LHCN-M2 (cell line): ENCODE measurements at regions not wholly inside any gene's neighbourhood (a gene's known extent, or its start where the extent isn't known, plus 50 kb on each side); places are given as distances from the start of the nearest gene placed in this dataset.
A peak's percentile ranks its signal among the peaks of the same experiment; 100 is the strongest.

ENCODE experiments used
- DNase-seq: peaks from one replicate; pipeline ENCODE4 v3.0.0-alpha.2; 2012; ENCODE audit warnings: low read depth

GRCh38 chr1:79353224-79353623 lies 346.7 kb upstream of the ADGRL4 start:
- peak; percentile 74 for DNase-seq

- no peak for DNase-seq
Observed at GRCh38 chr1:79326875-79327274, 320.3 kb upstream of the ADGRL4 start.

GRCh38 chr1:79325705-79326104 lies 319.2 kb upstream of the ADGRL4 start:
- no peak for DNase-seq

- no peak for DNase-seq
Observed at GRCh38 chr1:79325126-79325525, 318.6 kb upstream of the ADGRL4 start.

DNA sequence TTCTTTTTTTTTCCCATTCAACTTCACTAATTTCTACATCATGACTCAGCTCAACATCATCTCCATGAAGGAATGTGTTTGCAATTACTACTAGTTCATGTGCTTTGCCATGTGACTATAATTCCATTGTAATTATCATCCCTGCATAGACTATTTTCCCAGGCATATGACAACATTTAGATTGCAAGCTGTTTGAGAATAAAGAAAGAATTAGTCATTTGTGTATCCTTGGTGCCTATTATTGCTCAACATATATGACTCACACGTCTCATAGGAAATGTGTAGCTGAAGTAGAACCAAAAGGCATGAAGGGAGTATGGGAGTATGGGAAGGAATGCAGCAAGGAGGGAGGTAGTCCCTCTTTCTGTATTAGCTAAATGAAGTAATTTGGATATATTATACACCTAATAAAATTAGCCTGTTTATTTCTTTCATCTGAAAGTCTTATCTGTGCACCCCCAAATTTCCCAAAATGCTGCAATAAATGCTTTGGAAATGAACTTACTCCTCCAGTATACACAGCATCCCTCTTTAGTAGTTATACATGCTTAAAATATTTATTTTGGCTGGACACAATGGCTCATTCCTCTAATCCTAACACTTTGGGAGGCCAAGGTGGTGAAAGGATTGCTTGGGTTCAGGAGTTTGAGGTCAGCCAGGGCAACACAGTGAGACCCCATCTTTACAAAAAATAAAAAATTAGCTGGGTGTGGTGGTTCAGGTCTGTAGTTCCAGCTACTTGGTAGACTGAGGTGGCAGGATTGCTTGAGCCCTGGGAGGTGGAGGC lies 316.9 kb upstream of the ADGRL4 start:
- peak; percentile 97 for DNase-seq

DNA sequence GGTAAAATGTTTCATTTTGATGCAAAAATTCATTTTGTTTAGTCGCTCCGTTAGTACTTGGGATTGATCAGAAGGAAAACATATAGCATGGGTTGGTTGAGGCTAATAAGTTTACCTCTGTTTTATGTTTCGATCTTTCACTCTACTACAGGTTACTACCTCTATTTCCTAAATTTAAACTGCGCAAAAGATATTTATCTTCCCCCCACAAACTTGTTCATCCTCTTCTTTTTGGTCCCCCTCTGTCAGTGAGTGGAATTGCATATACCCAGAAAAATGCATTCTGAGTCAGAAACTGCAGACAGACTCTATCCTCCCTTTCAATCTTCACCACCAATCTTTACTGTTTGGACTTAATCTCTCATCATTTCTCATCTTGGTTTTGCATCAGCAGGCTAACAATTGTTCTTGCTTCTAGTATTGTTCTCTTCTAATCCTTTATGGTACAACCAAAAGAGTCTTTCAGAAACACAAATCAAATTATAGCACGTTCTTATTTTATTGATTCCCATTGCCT lies 316.0 kb upstream of the ADGRL4 start:
- peak; percentile 31 for DNase-seq

- DNase-seq = no peak
Observed at GRCh38 chr1:79312438-79312837, 305.9 kb upstream of the ADGRL4 start.

GRCh38 chr1:79310609-79311008 lies 304.1 kb upstream of the ADGRL4 start:
- peak; percentile 12 for DNase-seq

DNA sequence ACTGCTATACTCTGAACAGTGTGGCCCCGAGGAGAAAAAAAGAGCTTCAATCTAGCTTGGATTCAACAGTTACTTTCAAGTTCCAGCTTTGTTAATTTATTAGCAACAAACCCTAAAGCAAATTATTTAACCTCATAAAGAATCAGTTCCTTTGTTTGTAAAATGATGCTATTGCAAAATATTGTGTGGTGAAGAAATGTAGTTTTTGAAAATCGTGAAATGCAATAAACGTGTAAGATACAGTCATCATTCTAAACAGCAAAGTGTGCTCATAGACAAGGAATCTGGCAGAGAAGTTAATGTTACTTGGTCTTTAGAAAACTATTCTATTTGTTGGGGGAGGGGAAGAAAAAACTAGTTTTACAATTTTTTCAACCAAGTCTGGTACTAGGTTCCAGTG lies 297.6 kb upstream of the ADGRL4 start:
- DNase-seq = peak; percentile 5

DNA sequence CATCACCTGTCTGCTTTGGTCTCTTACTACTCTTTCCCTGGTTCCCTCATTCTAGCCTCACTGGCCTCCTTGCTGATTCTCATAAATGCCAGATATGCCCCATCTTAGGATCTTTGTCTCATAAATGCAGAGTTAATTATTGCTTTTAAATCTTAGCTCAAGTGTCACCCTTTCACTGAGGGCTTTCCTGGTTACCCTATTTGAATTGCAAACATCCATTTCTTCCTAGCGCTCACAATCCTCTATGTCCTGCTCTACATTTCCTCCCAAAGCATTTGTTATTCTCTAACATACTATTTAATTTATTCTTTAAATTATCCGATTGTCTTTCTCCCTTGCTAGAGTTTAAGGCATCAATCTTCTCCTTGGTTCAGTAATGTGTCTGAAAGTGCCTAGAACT lies 296.5 kb upstream of the ADGRL4 start:
- DNase-seq = no peak

DNA sequence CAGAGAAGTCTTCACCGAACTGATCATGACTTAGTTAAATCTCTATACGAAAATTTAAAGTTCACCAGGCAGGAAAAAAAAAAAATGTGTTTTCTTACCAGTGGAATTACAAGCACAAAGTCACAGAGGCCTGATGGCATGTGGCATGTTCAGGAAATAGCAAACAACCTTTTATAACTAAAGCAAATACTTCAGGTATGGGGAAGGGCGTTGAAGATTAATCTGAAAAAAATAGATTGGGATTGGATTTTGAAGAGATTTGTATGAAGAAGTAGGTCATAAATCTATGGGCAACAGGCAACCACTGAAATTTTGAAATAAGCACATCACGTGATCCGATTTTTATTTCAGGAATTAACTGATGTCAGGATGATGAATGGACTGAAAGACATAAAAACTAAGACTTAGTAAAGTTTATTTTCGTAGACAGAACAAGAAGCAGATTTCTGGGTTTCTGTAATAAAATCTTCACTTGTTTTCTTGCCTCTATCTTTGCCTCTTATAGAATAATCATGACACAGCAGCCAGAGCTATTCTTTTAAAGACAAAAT lies 295.9 kb upstream of the ADGRL4 start:
- DNase-seq = no peak

DNA sequence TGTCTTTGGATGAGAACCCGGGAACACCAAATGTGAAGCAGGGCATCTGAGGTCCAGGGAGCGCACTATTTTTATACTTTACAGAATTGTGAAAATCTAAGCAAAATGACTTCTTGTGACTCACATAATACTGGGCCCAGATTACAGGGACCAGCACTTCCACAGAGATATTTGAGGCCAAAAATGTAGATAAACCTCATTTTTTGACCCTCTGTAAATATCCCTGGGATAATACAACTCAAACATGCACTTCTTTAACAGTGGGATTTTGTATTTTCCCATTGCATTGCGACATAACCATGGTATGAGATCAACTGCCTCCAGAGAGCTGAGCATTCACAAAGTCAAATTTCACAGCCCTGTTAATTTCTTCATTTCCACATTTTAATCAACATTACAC lies 289.4 kb upstream of the ADGRL4 start:
- DNase-seq = peak; percentile 27

GRCh38 chr1:79293611-79294010 lies 287.1 kb upstream of the ADGRL4 start:
- peak; percentile 82 for DNase-seq

- no peak for DNase-seq
Observed at GRCh38 chr1:79290927-79291474, 284.5 kb upstream of the ADGRL4 start.

DNA sequence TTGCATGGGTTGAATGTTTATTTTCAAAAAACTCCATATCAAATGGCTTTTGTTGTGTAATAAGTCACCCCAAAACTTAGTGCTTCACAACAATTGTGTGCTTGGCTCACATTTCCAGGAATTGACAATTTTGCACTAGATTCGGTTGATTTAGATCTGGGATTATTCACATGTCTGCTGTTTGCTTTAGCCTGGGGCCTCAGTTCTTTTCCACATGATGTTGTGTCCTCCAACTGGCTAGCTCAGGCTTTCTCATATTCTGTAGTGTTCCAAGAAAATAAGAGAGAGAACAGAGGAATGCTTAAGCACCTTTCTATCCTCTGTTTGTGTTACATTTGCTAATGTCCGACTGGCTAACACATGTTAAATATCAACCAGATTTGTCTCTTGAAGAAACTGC lies 281.5 kb upstream of the ADGRL4 start:
- no peak for DNase-seq

DNA sequence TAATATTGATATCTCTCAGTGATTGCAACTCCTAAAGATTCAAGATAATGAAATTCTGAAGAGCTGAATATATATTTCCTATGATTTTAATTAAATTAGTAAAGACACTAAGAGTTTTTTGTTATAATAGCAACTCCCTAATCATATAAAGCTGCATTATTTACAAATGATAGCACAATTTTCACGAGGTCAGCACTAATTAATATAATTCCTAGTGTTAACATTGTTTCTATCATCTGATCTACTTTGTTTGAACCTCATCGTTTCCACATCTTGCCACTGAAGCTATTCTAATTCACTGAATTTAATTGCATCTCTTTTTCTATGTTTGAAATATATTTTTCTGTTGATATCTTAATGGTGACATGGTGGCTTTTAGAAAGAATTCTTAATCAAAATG lies 279.1 kb upstream of the ADGRL4 start:
- no peak for DNase-seq

DNA sequence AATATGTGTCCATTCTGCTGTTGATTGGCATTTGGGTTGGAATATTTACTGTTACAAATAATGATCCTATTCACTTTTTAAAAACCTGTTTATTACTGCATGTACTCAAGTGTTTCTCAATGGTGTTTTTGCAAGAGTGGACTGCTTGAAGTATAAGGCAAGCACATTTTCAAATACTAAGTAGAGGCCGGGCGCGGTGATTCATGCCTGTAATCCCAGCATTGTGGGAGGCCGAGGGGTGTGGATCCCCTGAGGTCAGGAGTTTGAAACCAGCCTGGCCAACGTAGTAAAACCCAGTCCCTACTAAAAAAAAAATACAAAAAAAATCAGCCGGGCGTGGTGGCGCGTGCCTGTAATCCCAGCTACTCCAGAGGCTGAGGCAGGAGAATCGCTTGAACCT lies 276.9 kb upstream of the ADGRL4 start:
- no peak for DNase-seq

DNA sequence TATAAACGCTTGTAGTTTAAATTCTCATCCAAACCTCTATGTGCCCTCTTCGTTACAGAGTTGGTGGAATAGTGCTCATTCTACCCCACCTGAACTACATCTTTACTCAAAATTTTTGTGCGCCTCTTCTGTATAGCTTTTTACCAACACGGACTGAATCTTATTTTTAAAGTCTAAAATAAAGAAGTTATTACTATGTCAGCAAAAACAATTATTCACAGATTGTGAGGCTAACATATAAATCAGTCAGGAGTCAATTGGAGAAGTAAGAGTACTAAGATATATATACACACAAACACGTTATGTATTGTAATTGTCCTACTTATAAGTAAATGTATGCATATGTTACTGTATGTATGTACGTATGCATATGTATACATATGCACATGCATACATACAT lies 274.9 kb upstream of the ADGRL4 start:
- DNase-seq = no peak

GRCh38 chr1:79271759-79272158 lies 265.2 kb upstream of the ADGRL4 start:
- no peak for DNase-seq

DNA sequence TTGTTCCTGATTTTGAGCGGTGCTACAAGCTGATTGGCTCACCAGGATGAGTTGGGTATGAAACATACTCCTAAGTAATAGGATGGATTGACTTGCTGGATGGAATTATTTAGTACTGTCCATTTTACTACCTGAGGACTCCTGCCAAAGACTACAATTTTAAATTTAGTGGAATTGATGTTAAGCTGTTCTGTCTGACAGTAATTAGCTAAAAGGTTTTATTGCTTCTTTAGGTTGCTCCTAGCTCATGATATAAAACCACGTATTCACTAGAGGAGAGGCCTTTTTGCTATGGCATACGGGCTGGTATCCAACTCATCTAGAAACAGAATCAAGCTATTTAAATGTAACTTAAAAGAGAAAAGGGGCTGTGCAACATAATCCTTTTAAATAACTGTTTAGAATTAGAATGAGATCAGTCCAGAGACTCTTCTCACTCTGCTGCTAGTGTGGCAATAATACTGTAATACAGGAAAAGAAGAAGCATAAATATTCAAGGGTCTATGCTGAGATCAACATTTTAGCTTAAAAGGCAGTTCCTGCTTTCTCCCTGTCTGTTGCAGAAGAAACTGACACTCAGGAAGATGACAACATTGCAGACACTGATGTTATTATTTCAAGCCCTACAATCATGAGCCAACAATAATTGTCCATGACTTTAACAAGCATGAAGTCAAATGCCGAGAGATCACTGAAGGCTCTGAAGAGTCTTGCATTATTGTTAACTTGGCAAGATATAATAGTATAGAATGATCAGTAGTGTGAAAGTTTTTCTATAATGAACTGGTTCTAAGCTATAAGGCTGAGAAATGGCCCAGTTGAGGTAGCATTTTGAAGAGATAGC lies 258.7 kb upstream of the ADGRL4 start:
- DNase-seq = no peak

- DNase-seq = no peak
Observed at GRCh38 chr1:79264285-79264684, 257.8 kb upstream of the ADGRL4 start.

DNA sequence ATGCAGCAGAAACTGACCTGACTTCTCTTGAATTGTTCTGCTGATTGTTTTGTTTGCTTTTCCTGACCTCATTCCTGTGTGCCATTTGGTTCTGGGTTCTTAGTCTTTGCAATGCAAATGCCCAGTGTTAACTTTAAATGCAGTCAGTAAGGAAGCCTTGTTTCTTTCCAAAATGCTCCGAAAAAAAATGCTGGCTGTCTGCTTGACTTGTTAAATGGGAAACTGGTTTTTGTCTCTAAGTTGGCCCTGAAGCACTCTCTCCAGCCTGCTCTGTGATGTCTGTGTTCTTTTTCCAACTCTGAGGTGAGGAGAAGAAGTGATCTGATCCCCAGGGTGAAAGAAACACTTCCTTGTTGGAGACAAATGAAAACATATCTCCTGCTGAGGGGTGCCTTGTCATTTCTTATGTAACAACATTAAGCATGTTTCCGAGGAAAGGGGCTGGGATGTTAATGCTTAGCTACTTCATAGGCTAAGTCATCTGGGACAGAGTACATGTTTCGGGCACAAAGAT lies 256.3 kb upstream of the ADGRL4 start:
- DNase-seq = no peak
